Ishikawa (cell line): ENCODE measurements at regions not wholly inside any gene's neighbourhood (a gene's known extent, or its start where the extent isn't known, plus 50 kb on each side); places are given as distances from the start of the nearest gene placed in this dataset.

Experiments
- CEBPB ChIP-seq: IDR thresholded peaks from 2 replicates; pipeline ENCODE4 v1.6.1; 2012
- CREB1 ChIP-seq: IDR thresholded peaks from 2 replicates; pipeline ENCODE4 v1.6.1; 2012; ENCODE audit warnings: low read depth
- EGR1 ChIP-seq: IDR thresholded peaks from 2 replicates; pipeline ENCODE4 v1.6.1; 2012
- EP300 ChIP-seq: IDR thresholded peaks from 2 replicates; pipeline ENCODE4 v1.6.1; 2012; ENCODE audit warnings: borderline replicate concordance
- FOXM1 ChIP-seq: IDR thresholded peaks from 2 replicates; pipeline ENCODE4 v1.6.1; 2012; ENCODE audit warnings: low read depth, borderline replicate concordance
- MAX ChIP-seq: IDR thresholded peaks from 2 replicates; pipeline ENCODE4 v1.6.1; 2012
- NFIC ChIP-seq: IDR thresholded peaks from 2 replicates; pipeline ENCODE4 v1.6.1; 2012
- RAD21 ChIP-seq: IDR thresholded peaks from 2 replicates; pipeline ENCODE4 v1.6.1; 2012; ENCODE audit warnings: low read depth
- REST ChIP-seq: IDR thresholded peaks from 2 replicates; pipeline ENCODE4 v1.6.1; 2012; ENCODE audit warnings: low read depth, mild to moderate bottlenecking
- TAF1 ChIP-seq: IDR thresholded peaks from 2 replicates; pipeline ENCODE4 v1.6.1; 2012; ENCODE audit warnings: low read depth, mild to moderate bottlenecking
- TCF12 ChIP-seq: IDR thresholded peaks from 2 replicates; pipeline ENCODE4 v1.6.1; 2012; ENCODE audit warnings: low read depth
- TEAD4 ChIP-seq: IDR thresholded peaks from 2 replicates; pipeline ENCODE4 v1.6.1; 2012
- USF1 ChIP-seq: IDR thresholded peaks from 2 replicates; pipeline ENCODE4 v1.6.1; 2012
- YY1 ChIP-seq: IDR thresholded peaks from 2 replicates; pipeline ENCODE4 v1.6.1; 2012; ENCODE audit warnings: low read depth
- ZBTB7A ChIP-seq: IDR thresholded peaks from 2 replicates; pipeline ENCODE4 v1.6.1; 2012; ENCODE audit warnings: low read depth

GRCh38 chr4:125070861-125071260, 243.9 kb upstream of the FAT4 start:
- no peak for TF ChIP-seq YY1
- TF ChIP-seq EGR1, result no peak
- TF ChIP-seq RAD21, result peak; percentile 25; the same call in 1 of the 2 replicates
- no peak for TF ChIP-seq FOXM1
- TF ChIP-seq TCF12, result no peak
- TF ChIP-seq USF1, result no peak
- TF ChIP-seq CEBPB, result no peak

GRCh38 chr4:125062115-125063050, 252.4 kb upstream of the FAT4 start:
- no peak for TF ChIP-seq EGR1
- TF ChIP-seq YY1, result no peak
- TF ChIP-seq REST, result no peak
- no peak for TF ChIP-seq MAX
- no peak for TF ChIP-seq NFIC
- TF ChIP-seq EP300, result no peak
- TF ChIP-seq ZBTB7A, result no peak
- TF ChIP-seq TEAD4, result no peak
- no peak for TF ChIP-seq CEBPB
- no peak for TF ChIP-seq CREB1
- TF ChIP-seq TCF12, result no peak
- no peak for TF ChIP-seq RAD21
- TF ChIP-seq TAF1, result no peak
- TF ChIP-seq USF1, result no peak
- no peak for TF ChIP-seq FOXM1

- TF ChIP-seq NFIC (no peak), REST (no peak), RAD21 (no peak), EGR1 (no peak), EP300 (no peak), TAF1 (no peak), MAX (no peak), TCF12 (no peak), CREB1 (no peak), USF1 (no peak), ZBTB7A (no peak), CEBPB (no peak), TEAD4 (no peak), YY1 (no peak), FOXM1 (no peak)
These were observed 254.4 kb upstream of the FAT4 start for GRCh38 chr4:125060376-125060775.

- TF ChIP-seq NFIC (no peak), REST (no peak), CEBPB (peak; percentile 61), EP300 (no peak), MAX (no peak), TCF12 (no peak), YY1 (no peak)
These were observed 265.0 kb upstream of the FAT4 start for GRCh38 chr4:125049711-125050110.
